Neural progenitor cell (in vitro differentiated cells): ENCODE measurements at regions not wholly inside any gene's neighbourhood (a gene's known extent, or its start where the extent isn't known, plus 50 kb on each side); places are given as distances from the start of the nearest gene placed in this dataset.

Experiments
- DNase-seq: peaks from one replicate; pipeline ENCODE4 v3.0.0-alpha.2; 2016; ENCODE audit warnings: low spot score
- H2AFZ ChIP-seq: fragments of 200-600 bp; sonication (generic); replicated peaks from 2 replicates; pipeline ENCODE4 v1.6.1; 2016; ENCODE audit warnings: antibody characterized with exemption
- H3F3A ChIP-seq: fragments of 200-600 bp; sonication (generic); 2 replicates; pipeline ENCODE4 v1.6.1; 2016; ENCODE audit warnings: antibody characterized with exemption, low read depth
- H3K27ac ChIP-seq: fragments of 200-600 bp; sonication (generic); 2 replicates; pipeline ENCODE4 v1.5.1; 2016; ENCODE audit warnings: mild to moderate bottlenecking
- H3K27me3 ChIP-seq: fragments of 200-600 bp; sonication (generic); 2 replicates; pipeline ENCODE4 v1.6.1; 2016; ENCODE audit warnings: mild to moderate bottlenecking, moderate library complexity
- H3K36me3 ChIP-seq: fragments of 200-600 bp; sonication (generic); 2 replicates; pipeline ENCODE4 v1.5.1; 2016
- H3K4me1 ChIP-seq: fragments of 200-600 bp; sonication (generic); 2 replicates; pipeline ENCODE4 v1.6.1; 2016; ENCODE audit warnings: mixed run types
- H3K4me2 ChIP-seq: fragments of 200-600 bp; sonication (generic); 2 replicates; pipeline ENCODE4 v1.6.1; 2016
- H3K4me3 ChIP-seq: fragments of 200-600 bp; sonication (generic); 2 replicates; pipeline ENCODE4 v1.5.1; 2016
- H3K79me2 ChIP-seq: fragments of 200-600 bp; sonication (generic); 2 replicates; pipeline ENCODE4 v1.6.1; 2016; ENCODE audit warnings: low read depth
- H3K9ac ChIP-seq: fragments of 200-600 bp; sonication (generic); 2 replicates; pipeline ENCODE4 v1.6.1; 2016
- H3K9me3 ChIP-seq: fragments of 200-600 bp; sonication (generic); 2 replicates; pipeline ENCODE4 v1.5.1; 2016; ENCODE audit warnings: low read depth
- H4K20me1 ChIP-seq: fragments of 200-600 bp; sonication (generic); 2 replicates; pipeline ENCODE4 v1.6.1; 2016; ENCODE audit warnings: low read depth
- H3K27ac Mint-ChIP-seq: 3 replicates; pipeline ENCODE4 v1.8.0; 2021; ENCODE audit warnings: mixed read lengths
- H3K27me3 Mint-ChIP-seq: 2 replicates; pipeline ENCODE4 v1.8.0; 2022; ENCODE audit warnings: low read depth, mild to moderate bottlenecking, inconsistent platforms, moderate library complexity, mixed read lengths; ENCODE audit not compliant: insufficient read depth
- H3K36me3 Mint-ChIP-seq: 3 replicates; pipeline ENCODE4 v1.8.0; 2021; ENCODE audit warnings: mixed read lengths
- H3K4me1 Mint-ChIP-seq: 3 replicates; pipeline ENCODE4 v1.8.0; 2021; ENCODE audit warnings: mixed read lengths
- H3K4me3 Mint-ChIP-seq: 3 replicates; pipeline ENCODE4 v1.8.0; 2021; ENCODE audit warnings: mild to moderate bottlenecking, moderate library complexity, mixed read lengths
- H3K9me3 Mint-ChIP-seq: 3 replicates; pipeline ENCODE4 v1.8.0; 2020; ENCODE audit warnings: mixed read lengths
- EZH2 ChIP-seq: fragments of 200-600 bp; sonication (generic); IDR thresholded peaks from 2 replicates; pipeline ENCODE4 v1.6.1; 2017; ENCODE audit warnings: antibody characterized with exemption, mild to moderate bottlenecking, moderate library complexity
- EZH2phosphoT487 ChIP-seq: fragments of 200-600 bp; sonication (generic); IDR thresholded peaks from 2 replicates; pipeline ENCODE4 v1.6.1; 2017; ENCODE audit warnings: antibody characterized with exemption
- TF ChIP-seq, protein P1 (sequence below): fragments of 200-600 bp; sonication (generic); IDR thresholded peaks from 2 replicates; pipeline ENCODE4 v1.5.1; 2017; ENCODE audit warnings: antibody characterized with exemption, mild to moderate bottlenecking

DNA sequence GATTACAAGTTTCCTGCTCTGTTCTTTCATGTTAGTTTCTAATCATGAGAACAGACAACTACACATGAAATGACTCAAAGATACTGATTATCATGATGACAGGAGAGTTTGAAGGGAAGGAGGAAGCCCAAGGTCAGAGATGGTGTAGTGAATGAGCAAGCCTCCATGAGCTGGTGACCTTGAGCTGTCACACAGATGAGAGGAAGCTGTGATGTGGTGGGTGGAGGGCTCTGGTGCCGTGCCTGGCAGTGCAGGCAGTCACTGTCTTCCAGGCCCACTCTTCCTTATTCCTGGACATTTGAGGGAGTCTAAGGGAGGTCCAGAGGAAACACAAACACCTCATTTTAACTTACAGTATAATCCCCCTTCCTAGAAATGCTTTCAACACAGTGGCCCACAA, 133.4 kb upstream of the ROPN1 start:
- H3K4me1 ChIP-seq, result no peaks in the 10 kb centered on the region
- no peak overlapping the region for H2AFZ ChIP-seq
- H4K20me1 ChIP-seq, result no peaks in the 10 kb centered on the region
- no peak overlapping the region for H3K27ac ChIP-seq
- Mint-ChIP-seq H3K4me3 (no peak overlapping the region), H3K9me3 (peaks cover 2% of the 10 kb centered on the region), H3K4me1 (no peaks in the 10 kb centered on the region), H3K27ac (no peak overlapping the region), H3K36me3 (no peaks in the 10 kb centered on the region), H3K27me3 (peaks cover 2% of the 10 kb centered on the region)
- TF ChIP-seq EZH2phosphoT487 (no peak), EZH2 (no peak)
- TF ChIP-seq, protein P1, sequence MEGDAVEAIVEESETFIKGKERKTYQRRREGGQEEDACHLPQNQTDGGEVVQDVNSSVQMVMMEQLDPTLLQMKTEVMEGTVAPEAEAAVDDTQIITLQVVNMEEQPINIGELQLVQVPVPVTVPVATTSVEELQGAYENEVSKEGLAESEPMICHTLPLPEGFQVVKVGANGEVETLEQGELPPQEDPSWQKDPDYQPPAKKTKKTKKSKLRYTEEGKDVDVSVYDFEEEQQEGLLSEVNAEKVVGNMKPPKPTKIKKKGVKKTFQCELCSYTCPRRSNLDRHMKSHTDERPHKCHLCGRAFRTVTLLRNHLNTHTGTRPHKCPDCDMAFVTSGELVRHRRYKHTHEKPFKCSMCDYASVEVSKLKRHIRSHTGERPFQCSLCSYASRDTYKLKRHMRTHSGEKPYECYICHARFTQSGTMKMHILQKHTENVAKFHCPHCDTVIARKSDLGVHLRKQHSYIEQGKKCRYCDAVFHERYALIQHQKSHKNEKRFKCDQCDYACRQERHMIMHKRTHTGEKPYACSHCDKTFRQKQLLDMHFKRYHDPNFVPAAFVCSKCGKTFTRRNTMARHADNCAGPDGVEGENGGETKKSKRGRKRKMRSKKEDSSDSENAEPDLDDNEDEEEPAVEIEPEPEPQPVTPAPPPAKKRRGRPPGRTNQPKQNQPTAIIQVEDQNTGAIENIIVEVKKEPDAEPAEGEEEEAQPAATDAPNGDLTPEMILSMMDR, result no peak
- no peaks in the 10 kb centered on the region for H3K36me3 ChIP-seq
- H3F3A ChIP-seq, result no peaks in the 10 kb centered on the region
- H3K4me3 ChIP-seq, result no peak overlapping the region
- no peak for DNase-seq
- H3K9ac ChIP-seq, result no peak overlapping the region
- H3K27me3 ChIP-seq, result no peaks in the 10 kb centered on the region
- H3K4me2 ChIP-seq, result no peak overlapping the region
- H3K79me2 ChIP-seq, result no peaks in the 10 kb centered on the region
- no peaks in the 10 kb centered on the region for H3K9me3 ChIP-seq

GRCh38 chr3:124126436-124127023, 134.6 kb upstream of the ROPN1 start:
- no peak for DNase-seq
- no peaks in the 10 kb centered on the region for H3K36me3 ChIP-seq
- Mint-ChIP-seq H3K4me3 (no peak overlapping the region), H3K27ac (no peak overlapping the region), H3K36me3 (no peaks in the 10 kb centered on the region), H3K9me3 (peaks cover 2% of the 10 kb centered on the region), H3K4me1 (no peaks in the 10 kb centered on the region), H3K27me3 (peaks cover 2% of the 10 kb centered on the region)
- no peaks in the 10 kb centered on the region for H3K27me3 ChIP-seq
- H4K20me1 ChIP-seq, result no peaks in the 10 kb centered on the region
- no peak overlapping the region for H3K9ac ChIP-seq
- H3K4me2 ChIP-seq, result no peak overlapping the region
- no peaks in the 10 kb centered on the region for H3F3A ChIP-seq
- H3K4me3 ChIP-seq, result no peak overlapping the region
- no peaks in the 10 kb centered on the region for H3K4me1 ChIP-seq
- TF ChIP-seq, protein P1, result no peak
- TF ChIP-seq EZH2 (no peak), EZH2phosphoT487 (no peak)
- no peaks in the 10 kb centered on the region for H3K9me3 ChIP-seq
- H3K79me2 ChIP-seq, result no peaks in the 10 kb centered on the region
- no peak overlapping the region for H2AFZ ChIP-seq
- no peak overlapping the region for H3K27ac ChIP-seq

DNA sequence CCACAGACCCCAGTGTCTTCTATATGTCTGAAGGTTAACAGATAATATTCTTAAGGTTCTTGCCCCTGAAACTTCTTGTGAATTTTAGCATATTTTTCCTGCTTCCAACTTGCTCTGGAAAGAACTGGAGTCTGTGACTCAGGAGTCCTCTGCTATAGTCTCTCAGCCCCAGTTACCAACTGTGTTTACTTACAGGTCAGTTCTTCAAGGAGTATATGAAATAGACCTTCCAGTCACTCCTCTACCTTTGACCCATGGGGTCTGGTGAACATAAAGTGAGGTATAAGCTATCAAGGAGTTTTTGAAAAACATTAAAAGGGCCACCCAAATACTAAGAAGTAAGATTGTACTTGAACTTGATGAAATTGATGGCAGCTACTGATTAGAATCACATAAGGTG, 139.2 kb upstream of the ROPN1 start:
- DNase-seq, result no peak
- no peak overlapping the region for H2AFZ ChIP-seq
- Mint-ChIP-seq H3K9me3 (no peaks in the 10 kb centered on the region), H3K4me3 (no peak overlapping the region), H3K27ac (no peak overlapping the region), H3K4me1 (peaks cover 4% of the 10 kb centered on the region), H3K36me3 (no peaks in the 10 kb centered on the region), H3K27me3 (no peaks in the 10 kb centered on the region)
- H3K27me3 ChIP-seq, result no peaks in the 10 kb centered on the region
- H3K27ac ChIP-seq, result no peak overlapping the region
- no peak overlapping the region for H3K9ac ChIP-seq
- no peaks in the 10 kb centered on the region for H3K79me2 ChIP-seq
- no peaks in the 10 kb centered on the region for H3F3A ChIP-seq
- H3K4me3 ChIP-seq, result no peak overlapping the region
- H3K4me1 ChIP-seq, result no peaks in the 10 kb centered on the region
- no peaks in the 10 kb centered on the region for H4K20me1 ChIP-seq
- H3K4me2 ChIP-seq, result no peak overlapping the region
- no peaks in the 10 kb centered on the region for H3K9me3 ChIP-seq
- TF ChIP-seq EZH2, result no peak
- no peak for TF ChIP-seq EZH2phosphoT487
- TF ChIP-seq, protein P1, result no peak
- H3K36me3 ChIP-seq, result no peaks in the 10 kb centered on the region
